Activated CD4-positive, CD25-positive, alpha-beta regulatory T cell treated with anti-CD3 and anti-CD28 coated beads, Interleukin-2, amount 50 U/mL, for 24 hours (primary cell): ENCODE measurements at regions not wholly inside any gene's neighbourhood (a gene's known extent, or its start where the extent isn't known, plus 50 kb on each side); places are given as distances from the start of the nearest gene placed in this dataset.
A peak's percentile ranks its signal among the peaks of the same experiment; 100 is the strongest.
"Not testable (repeated sequence)": the region's sequence is repeated elsewhere in the genome, so short reads cannot be mapped to it uniquely, and the experiment has no call there.

ENCODE experiments used
- ATAC-seq, 2 donors: fragments of 150-1000 bp; cut with Tn5 transposase; one replicate each; pipeline ENCODE4 v1.10.0; 2021; ENCODE audit warnings: mild to moderate bottlenecking in 1 of 2, moderate library complexity in 1 of 2

- ATAC-seq, result peak; percentile 24 to 32
Observed at GRCh38 chr9:31799953-31800609, 584.4 kb upstream of the ACO1 start.

DNA sequence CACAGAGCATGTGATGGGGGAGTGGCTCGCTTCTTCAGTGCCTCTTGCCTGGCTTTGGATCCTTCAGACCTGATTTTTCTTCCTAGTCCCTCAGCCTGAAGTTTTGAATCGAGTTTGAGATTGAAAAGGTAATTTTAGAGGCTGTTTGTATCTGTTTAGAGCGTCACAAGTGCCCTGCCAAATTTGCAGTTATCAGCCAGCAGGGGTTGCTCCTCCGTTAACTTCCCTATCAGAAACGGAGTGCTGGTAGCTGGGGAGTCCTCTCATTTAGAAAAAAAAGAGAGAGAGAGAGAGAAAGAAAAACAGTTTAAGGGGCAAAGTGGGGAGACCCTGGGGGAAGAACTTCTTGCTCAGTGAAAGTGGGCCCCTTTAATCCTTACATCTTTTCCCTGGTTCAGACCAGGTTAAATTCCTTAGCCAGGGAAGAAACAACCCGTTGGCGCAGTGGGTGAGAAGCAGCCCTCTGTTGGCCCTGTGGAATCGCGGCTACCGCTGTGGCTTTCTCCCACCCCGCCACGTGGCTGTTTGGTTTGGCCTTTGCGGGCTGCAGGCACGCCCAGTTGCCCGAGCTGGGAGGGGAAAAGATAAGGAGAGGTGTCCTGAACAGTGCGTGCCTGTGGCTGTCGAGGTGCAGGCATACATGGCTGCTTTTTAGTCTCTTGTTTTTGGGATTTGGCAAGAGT lies 576.7 kb upstream of the ACO1 start:
- ATAC-seq, result no peak

- ATAC-seq, result no peak
Observed at GRCh38 chr9:31808766-31809165, 575.7 kb upstream of the ACO1 start.

- ATAC-seq, result peak in 1 of 2 donors; percentile 25
Observed at GRCh38 chr9:31820426-31820825, 564.0 kb upstream of the ACO1 start.

GRCh38 chr9:31821583-31821982 lies 562.9 kb upstream of the ACO1 start:
- ATAC-seq, result no peak

DNA sequence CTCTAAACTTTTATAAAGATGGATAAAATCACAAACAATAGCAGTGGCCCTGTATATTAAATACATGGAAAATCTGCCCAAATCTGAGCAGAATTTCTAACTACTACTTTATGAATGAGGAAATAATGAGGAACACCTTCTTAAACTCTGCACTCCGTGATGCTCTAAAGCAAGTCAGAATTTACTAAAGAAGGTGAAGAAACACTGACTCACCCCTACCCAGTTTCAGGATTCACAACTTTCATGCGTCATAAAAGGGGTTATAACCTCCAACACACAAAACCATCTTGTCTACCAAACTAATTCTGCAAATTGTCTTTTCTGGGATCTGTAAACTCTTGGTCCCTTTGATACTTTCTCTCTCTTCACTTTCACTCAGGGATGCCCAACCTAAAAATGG lies 561.1 kb upstream of the ACO1 start:
- ATAC-seq, result peak in 1 of 2 donors; percentile 25

GRCh38 chr9:31824860-31825259 lies 559.6 kb upstream of the ACO1 start:
- no peak for ATAC-seq

GRCh38 chr9:31837211-31837610 lies 547.2 kb upstream of the ACO1 start:
- ATAC-seq, result no peak

DNA sequence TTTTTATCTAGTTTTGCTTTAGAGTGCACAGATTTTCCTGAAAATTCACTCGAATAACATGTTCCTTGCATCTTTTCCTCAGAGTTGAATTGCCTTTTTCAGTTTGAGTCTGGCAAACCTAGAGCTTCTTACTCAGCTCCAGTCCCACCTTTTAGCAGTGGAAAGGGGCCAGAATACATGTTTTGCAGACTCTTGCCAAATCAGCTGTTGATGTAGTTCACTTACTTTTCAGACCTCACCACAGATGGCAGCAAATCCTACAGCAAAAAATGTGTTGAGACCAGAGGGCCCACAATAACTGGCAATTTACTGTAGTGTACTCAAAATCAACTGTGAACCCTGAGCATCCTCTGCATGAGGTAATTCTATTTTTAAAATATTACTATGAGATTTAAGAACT lies 545.2 kb upstream of the ACO1 start:
- ATAC-seq, result no peak

GRCh38 chr9:31840702-31841101 lies 543.7 kb upstream of the ACO1 start:
- ATAC-seq, result no peak

DNA sequence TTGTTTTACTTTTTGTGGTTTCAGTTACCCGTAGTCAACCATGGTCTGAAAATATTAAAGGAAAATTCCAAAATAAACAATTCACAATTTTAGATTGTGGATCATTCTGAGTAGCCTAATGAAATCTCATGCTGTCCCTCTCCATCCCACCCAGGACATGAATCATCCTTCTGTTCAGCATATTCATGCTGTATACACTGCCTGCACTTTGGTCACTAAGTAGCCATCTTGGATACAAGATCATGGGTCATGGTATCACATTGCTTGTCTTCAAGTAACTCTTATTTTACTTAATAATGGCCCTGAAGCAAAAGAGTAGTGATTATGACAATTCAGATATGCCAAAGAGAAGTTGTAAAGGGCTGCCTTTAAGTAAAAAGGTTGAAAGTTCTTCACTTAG lies 536.5 kb upstream of the ACO1 start:
- ATAC-seq, result peak in 1 of 2 donors; percentile 21

DNA sequence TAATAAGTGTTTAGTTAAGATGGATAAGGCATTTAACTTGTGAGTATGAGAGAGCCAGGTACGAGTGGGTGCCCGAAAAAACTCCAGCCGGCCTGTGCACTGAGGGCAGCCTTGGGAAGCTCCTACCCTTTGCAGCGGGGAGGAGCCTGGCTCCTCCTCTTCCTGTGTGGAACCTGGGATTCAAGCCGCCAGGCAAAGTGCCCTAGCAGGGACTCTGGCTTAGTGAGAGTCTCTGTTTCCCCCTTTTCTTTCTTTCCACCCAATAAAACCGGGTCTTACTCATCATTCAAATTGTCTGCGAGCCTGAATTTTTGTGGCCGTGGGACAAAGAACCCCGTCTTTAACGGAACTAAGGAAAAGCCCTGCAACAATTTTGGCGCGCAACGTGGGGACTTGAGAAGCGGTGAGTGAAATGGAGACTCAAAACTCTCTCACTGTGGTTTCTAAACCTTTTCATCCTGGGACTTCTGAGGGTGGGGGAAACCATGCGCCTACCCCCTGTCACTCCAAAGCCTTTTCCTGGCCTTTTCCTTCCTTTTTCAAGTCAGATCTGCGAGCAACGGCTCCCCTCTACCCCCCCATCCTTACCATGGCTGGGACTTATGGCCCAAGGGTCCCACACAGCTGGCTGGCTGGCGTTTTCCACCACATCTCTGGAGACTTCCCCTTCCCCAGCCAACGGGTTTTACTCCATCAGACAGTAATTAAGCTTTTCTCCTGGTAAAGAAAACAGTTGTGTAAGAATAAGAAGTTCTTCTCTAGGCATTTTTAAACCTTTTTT lies 535.7 kb upstream of the ACO1 start:
- ATAC-seq, result no peak

GRCh38 chr9:31854187-31854586 lies 530.3 kb upstream of the ACO1 start:
- no peak for ATAC-seq

DNA sequence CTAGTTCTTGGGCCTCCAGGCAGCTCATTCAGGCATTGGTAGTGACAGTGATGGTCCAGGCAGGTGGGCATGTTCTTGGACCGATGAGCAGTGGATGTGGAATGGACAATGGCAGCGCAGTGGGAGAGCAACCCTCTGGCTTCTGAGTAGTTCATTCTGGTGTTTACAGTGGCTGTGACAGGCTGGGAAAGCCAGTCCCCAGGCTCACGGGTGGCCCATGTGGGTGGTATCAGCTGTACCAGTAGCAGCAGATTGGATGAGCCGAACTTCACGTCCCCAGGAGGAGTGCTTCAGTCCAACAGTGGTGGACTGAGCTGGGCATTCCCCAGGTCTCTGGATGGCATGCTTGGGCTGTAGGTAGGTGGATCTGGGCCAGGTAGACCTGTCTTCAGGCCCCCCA lies 515.6 kb upstream of the ACO1 start:
- no peak for ATAC-seq

- no peak for ATAC-seq
Observed at GRCh38 chr9:31870276-31870675, 514.2 kb upstream of the ACO1 start.

- ATAC-seq, result no peak
Observed at GRCh38 chr9:31873722-31874121, 510.7 kb upstream of the ACO1 start.

DNA sequence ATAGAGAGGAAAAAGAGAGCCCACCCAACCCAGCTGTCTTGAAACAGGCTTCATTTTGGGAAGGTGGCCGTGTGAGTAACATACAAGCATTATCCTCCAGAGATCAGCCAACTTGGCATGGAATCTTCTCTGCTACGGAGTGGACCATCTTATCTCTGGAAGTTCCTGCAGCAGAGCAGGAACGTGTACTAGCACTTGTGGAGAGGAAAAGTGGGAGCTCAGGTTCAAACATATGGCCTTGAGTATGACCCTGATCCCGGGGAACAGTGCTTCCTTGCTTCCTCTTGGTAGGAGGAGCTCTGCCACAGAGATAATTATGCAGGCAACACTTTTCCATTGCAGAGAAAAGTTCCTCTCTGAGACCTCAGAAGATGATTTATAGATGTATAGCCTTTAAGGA lies 490.4 kb upstream of the ACO1 start:
- no peak for ATAC-seq

GRCh38 chr9:31908158-31908890 lies 476.1 kb upstream of the ACO1 start:
- no peak for ATAC-seq

GRCh38 chr9:31908891-31909480 lies 475.5 kb upstream of the ACO1 start:
- ATAC-seq, result no peak

GRCh38 chr9:31912636-31913035 lies 471.8 kb upstream of the ACO1 start:
- no peak for ATAC-seq

DNA sequence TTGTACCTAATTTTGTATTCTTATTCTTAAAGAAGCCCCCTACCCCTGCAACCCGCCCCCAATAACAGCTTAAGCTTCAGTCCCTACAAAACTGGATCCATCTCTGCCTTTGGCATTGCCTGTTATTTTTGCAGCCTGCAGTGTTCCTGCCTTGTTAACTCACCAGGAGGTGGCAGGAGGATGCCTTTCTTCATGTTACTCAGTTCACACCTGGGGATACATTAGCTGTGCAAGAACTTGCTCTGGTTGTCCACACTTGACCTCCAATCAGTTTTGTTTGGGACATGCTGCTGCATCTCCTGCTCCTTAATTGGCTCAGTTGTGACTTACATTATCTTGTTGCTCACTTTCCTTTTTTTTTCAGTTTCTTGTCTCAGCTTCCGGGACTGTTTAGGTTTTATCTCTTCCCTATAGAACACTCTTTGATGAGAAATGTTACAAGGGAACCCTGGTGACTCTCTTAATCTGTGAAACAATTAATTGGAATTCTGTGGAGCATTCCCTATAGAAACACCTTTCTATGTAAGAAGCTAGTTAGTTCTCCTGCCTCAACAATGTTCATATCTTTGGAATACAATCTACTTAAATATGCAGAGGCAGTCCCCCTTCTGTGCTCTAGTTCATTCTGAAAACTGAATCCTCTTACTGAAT lies 467.7 kb upstream of the ACO1 start:
- no peak for ATAC-seq

- ATAC-seq, result not testable (repeated sequence)
Observed at GRCh38 chr9:31937737-31938136, 446.7 kb upstream of the ACO1 start.
